Neural progenitor cell (in vitro differentiated cells): ENCODE measurements at regions not wholly inside any gene's neighbourhood (a gene's known extent, or its start where the extent isn't known, plus 50 kb on each side); places are given as distances from the start of the nearest gene placed in this dataset.
"Not testable (repeated sequence)": the region's sequence is repeated elsewhere in the genome, so short reads cannot be mapped to it uniquely, and the experiment has no call there.

Source experiments
- DNase-seq: peaks from one replicate; pipeline ENCODE4 v3.0.0-alpha.2; 2016; ENCODE audit warnings: low spot score
- H2AFZ ChIP-seq: fragments of 200-600 bp; sonication (generic); replicated peaks from 2 replicates; pipeline ENCODE4 v1.6.1; 2016; ENCODE audit warnings: antibody characterized with exemption
- H3F3A ChIP-seq: fragments of 200-600 bp; sonication (generic); 2 replicates; pipeline ENCODE4 v1.6.1; 2016; ENCODE audit warnings: antibody characterized with exemption, low read depth
- H3K27ac ChIP-seq: fragments of 200-600 bp; sonication (generic); 2 replicates; pipeline ENCODE4 v1.5.1; 2016; ENCODE audit warnings: mild to moderate bottlenecking
- H3K27me3 ChIP-seq: fragments of 200-600 bp; sonication (generic); 2 replicates; pipeline ENCODE4 v1.6.1; 2016; ENCODE audit warnings: mild to moderate bottlenecking, moderate library complexity
- H3K36me3 ChIP-seq: fragments of 200-600 bp; sonication (generic); 2 replicates; pipeline ENCODE4 v1.5.1; 2016
- H3K4me1 ChIP-seq: fragments of 200-600 bp; sonication (generic); 2 replicates; pipeline ENCODE4 v1.6.1; 2016; ENCODE audit warnings: mixed run types
- H3K4me2 ChIP-seq: fragments of 200-600 bp; sonication (generic); 2 replicates; pipeline ENCODE4 v1.6.1; 2016
- H3K4me3 ChIP-seq: fragments of 200-600 bp; sonication (generic); 2 replicates; pipeline ENCODE4 v1.5.1; 2016
- H3K79me2 ChIP-seq: fragments of 200-600 bp; sonication (generic); 2 replicates; pipeline ENCODE4 v1.6.1; 2016; ENCODE audit warnings: low read depth
- H3K9ac ChIP-seq: fragments of 200-600 bp; sonication (generic); 2 replicates; pipeline ENCODE4 v1.6.1; 2016
- H3K9me3 ChIP-seq: fragments of 200-600 bp; sonication (generic); 2 replicates; pipeline ENCODE4 v1.5.1; 2016; ENCODE audit warnings: low read depth
- H4K20me1 ChIP-seq: fragments of 200-600 bp; sonication (generic); 2 replicates; pipeline ENCODE4 v1.6.1; 2016; ENCODE audit warnings: low read depth
- H3K27ac Mint-ChIP-seq: 3 replicates; pipeline ENCODE4 v1.8.0; 2021; ENCODE audit warnings: mixed read lengths
- H3K27me3 Mint-ChIP-seq: 2 replicates; pipeline ENCODE4 v1.8.0; 2022; ENCODE audit warnings: low read depth, mild to moderate bottlenecking, inconsistent platforms, moderate library complexity, mixed read lengths; ENCODE audit not compliant: insufficient read depth
- H3K36me3 Mint-ChIP-seq: 3 replicates; pipeline ENCODE4 v1.8.0; 2021; ENCODE audit warnings: mixed read lengths
- H3K4me1 Mint-ChIP-seq: 3 replicates; pipeline ENCODE4 v1.8.0; 2021; ENCODE audit warnings: mixed read lengths
- H3K4me3 Mint-ChIP-seq: 3 replicates; pipeline ENCODE4 v1.8.0; 2021; ENCODE audit warnings: mild to moderate bottlenecking, moderate library complexity, mixed read lengths
- H3K9me3 Mint-ChIP-seq: 3 replicates; pipeline ENCODE4 v1.8.0; 2020; ENCODE audit warnings: mixed read lengths
- CTCF ChIP-seq: fragments of 200-600 bp; sonication (generic); IDR thresholded peaks from 2 replicates; pipeline ENCODE4 v1.5.1; 2017; ENCODE audit warnings: antibody characterized with exemption, mild to moderate bottlenecking
- EZH2 ChIP-seq: fragments of 200-600 bp; sonication (generic); IDR thresholded peaks from 2 replicates; pipeline ENCODE4 v1.6.1; 2017; ENCODE audit warnings: antibody characterized with exemption, mild to moderate bottlenecking, moderate library complexity
- EZH2phosphoT487 ChIP-seq: fragments of 200-600 bp; sonication (generic); IDR thresholded peaks from 2 replicates; pipeline ENCODE4 v1.6.1; 2017; ENCODE audit warnings: antibody characterized with exemption

- no peaks in the 10 kb centered on the region for H3K36me3 Mint-ChIP-seq
- TF ChIP-seq CTCF (peak; percentile 24), EZH2phosphoT487 (no peak)
- H3K4me3 Mint-ChIP-seq = no peak overlapping the region
- peaks cover 12% of the 10 kb centered on the region for H3K4me1 Mint-ChIP-seq
- Histone ChIP-seq H3K79me2 (no peaks in the 10 kb centered on the region), H3K4me2 (no peak overlapping the region), H3K36me3 (no peaks in the 10 kb centered on the region), H3K9me3 (no peaks in the 10 kb centered on the region), H4K20me1 (no peaks in the 10 kb centered on the region), H3K9ac (no peak overlapping the region), H3K4me3 (no peak overlapping the region), H2AFZ (no peak overlapping the region), H3K27me3 (no peaks in the 10 kb centered on the region), H3K4me1 (peaks cover 15% of the 10 kb centered on the region), H3F3A (no peaks in the 10 kb centered on the region), H3K27ac (no peak overlapping the region)
- peak; percentile 3 for DNase-seq
- no peaks in the 10 kb centered on the region for H3K9me3 Mint-ChIP-seq
- peaks cover 6% of the 10 kb centered on the region for H3K27me3 Mint-ChIP-seq
- no peak overlapping the region for H3K27ac Mint-ChIP-seq
Measured at GRCh38 chr4:12359420-12359819, 930.7 kb upstream of the HS3ST1 start.

GRCh38 chr4:12333083-12333482 lies 904.4 kb upstream of the HS3ST1 start:
- not testable (repeated sequence) for H3K4me1 ChIP-seq, H3K9me3 Mint-ChIP-seq, H3K36me3 ChIP-seq, H3K4me3 Mint-ChIP-seq, DNase-seq, H3K9me3 ChIP-seq, H3K36me3 Mint-ChIP-seq, H3K27me3 Mint-ChIP-seq, H3K4me3 ChIP-seq, H3K9ac ChIP-seq, H3K27me3 ChIP-seq, H3K79me2 ChIP-seq, H3F3A ChIP-seq, H3K4me2 ChIP-seq, H4K20me1 ChIP-seq, H2AFZ ChIP-seq, H3K27ac Mint-ChIP-seq, H3K27ac ChIP-seq
- peaks cover 11% of the 10 kb centered on the region for H3K4me1 Mint-ChIP-seq

- no peaks in the 10 kb centered on the region for H3K79me2 ChIP-seq
- TF ChIP-seq CTCF (no peak), EZH2 (no peak), EZH2phosphoT487 (no peak)
- no peaks in the 10 kb centered on the region for H3K36me3 ChIP-seq
- H4K20me1 ChIP-seq = no peaks in the 10 kb centered on the region
- no peak overlapping the region for H3K4me3 Mint-ChIP-seq
- no peaks in the 10 kb centered on the region for H3K27me3 Mint-ChIP-seq
- H3K36me3 Mint-ChIP-seq = no peaks in the 10 kb centered on the region
- no peaks in the 10 kb centered on the region for H3K27me3 ChIP-seq
- H3K9me3 Mint-ChIP-seq = no peaks in the 10 kb centered on the region
- no peaks in the 10 kb centered on the region for H3K4me1 Mint-ChIP-seq
- no peak overlapping the region for H3K4me3 ChIP-seq
- H2AFZ ChIP-seq = no peak overlapping the region
- no peak overlapping the region for H3K27ac ChIP-seq
- no peak for DNase-seq
- no peaks in the 10 kb centered on the region for H3K4me1 ChIP-seq
- H3K4me2 ChIP-seq = no peak overlapping the region
- H3K9ac ChIP-seq = no peak overlapping the region
- H3K27ac Mint-ChIP-seq = no peak overlapping the region
- no peaks in the 10 kb centered on the region for H3F3A ChIP-seq
- no peaks in the 10 kb centered on the region for H3K9me3 ChIP-seq
Measured at GRCh38 chr4:12324965-12325364, 896.3 kb upstream of the HS3ST1 start.

DNA sequence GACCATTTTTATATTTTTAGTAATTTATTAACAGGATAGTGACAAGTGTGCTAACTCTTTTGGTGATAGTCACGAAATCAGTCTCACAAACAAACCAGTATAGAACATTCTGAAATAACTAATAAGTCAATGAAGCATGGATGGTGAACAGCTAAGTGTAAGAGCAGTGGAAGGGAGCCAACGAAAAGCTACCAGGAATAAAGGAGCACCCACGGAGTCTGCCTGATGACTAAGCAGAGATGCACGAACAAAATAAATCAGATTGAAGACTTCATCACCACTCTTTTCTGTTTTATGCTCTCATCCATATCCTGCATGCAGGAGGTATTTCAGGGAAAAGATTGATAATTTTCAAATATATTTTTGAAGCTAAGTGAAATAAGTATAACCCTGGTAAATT lies 891.1 kb upstream of the HS3ST1 start:
- Histone ChIP-seq H3K9ac (no peak overlapping the region), H2AFZ (no peak overlapping the region), H3K27me3 (no peaks in the 10 kb centered on the region), H3F3A (no peaks in the 10 kb centered on the region), H3K4me3 (no peak overlapping the region), H3K4me1 (no peaks in the 10 kb centered on the region), H3K79me2 (no peaks in the 10 kb centered on the region), H3K27ac (no peak overlapping the region), H3K36me3 (no peaks in the 10 kb centered on the region), H3K9me3 (no peaks in the 10 kb centered on the region), H3K4me2 (no peak overlapping the region), H4K20me1 (no peaks in the 10 kb centered on the region)
- Mint-ChIP-seq H3K4me3 (no peak overlapping the region), H3K36me3 (no peaks in the 10 kb centered on the region), H3K27ac (no peak overlapping the region), H3K27me3 (no peaks in the 10 kb centered on the region), H3K9me3 (no peaks in the 10 kb centered on the region), H3K4me1 (no peaks in the 10 kb centered on the region)
- TF ChIP-seq EZH2 (no peak), CTCF (no peak)
- no peak for DNase-seq
